SKM-1 treated with dmso at 0.1 percent for 144 hours (cell line): ENCODE measurements at regions not wholly inside any gene's neighbourhood (a gene's known extent, or its start where the extent isn't known, plus 50 kb on each side); places are given as distances from the start of the nearest gene placed in this dataset.
"Not testable (repeated sequence)": the region's sequence is repeated elsewhere in the genome, so short reads cannot be mapped to it uniquely, and the experiment has no call there.

Experiments used
- DNase-seq: peaks from one replicate; lab custom pipeline; 2025; ENCODE audit not compliant: unreplicated experiment; lab: John Stamatoyannopoulos, UW

- DNase-seq = no peak
Observed at GRCh38 chr4:104010722-104011121, 290.9 kb upstream of the TACR3 start.

- not testable (repeated sequence) for DNase-seq
Observed at GRCh38 chr4:104002318-104002717, 282.5 kb upstream of the TACR3 start.

GRCh38 chr4:103998756-103999155 lies 279.0 kb upstream of the TACR3 start:
- no peak for DNase-seq

- DNase-seq = no peak
Observed at GRCh38 chr4:103996637-103997036, 276.9 kb upstream of the TACR3 start.

GRCh38 chr4:103996064-103996463 lies 276.3 kb upstream of the TACR3 start:
- DNase-seq = no peak

GRCh38 chr4:103994059-103994458 lies 274.3 kb upstream of the TACR3 start:
- no peak for DNase-seq

GRCh38 chr4:103982454-103982853 lies 262.7 kb upstream of the TACR3 start:
- no peak for DNase-seq

- no peak for DNase-seq
Observed at GRCh38 chr4:103948244-103949018, 228.6 kb upstream of the TACR3 start.

- no peak for DNase-seq
Observed at GRCh38 chr4:103947617-103948016, 227.8 kb upstream of the TACR3 start.

GRCh38 chr4:103946621-103947268 lies 227.0 kb upstream of the TACR3 start:
- not testable (repeated sequence) for DNase-seq

- no peak for DNase-seq
Observed at GRCh38 chr4:103938488-103938887, 218.7 kb upstream of the TACR3 start.

GRCh38 chr4:103936653-103937145 lies 216.9 kb upstream of the TACR3 start:
- no peak for DNase-seq

- peak; percentile 8 for DNase-seq
Observed at GRCh38 chr4:103934178-103934789, 214.5 kb upstream of the TACR3 start.

- no peak for DNase-seq
Observed at GRCh38 chr4:103928370-103928769, 208.6 kb upstream of the TACR3 start.

GRCh38 chr4:103923551-103923950 lies 203.8 kb upstream of the TACR3 start:
- DNase-seq = no peak

GRCh38 chr4:103918214-103918613 lies 198.4 kb upstream of the TACR3 start:
- DNase-seq = no peak

- DNase-seq = no peak
Observed at GRCh38 chr4:103915224-103915869, 195.6 kb upstream of the TACR3 start.

- no peak for DNase-seq
Observed at GRCh38 chr4:103907414-103907813, 187.6 kb upstream of the TACR3 start.

GRCh38 chr4:103904123-103904522 lies 184.3 kb upstream of the TACR3 start:
- no peak for DNase-seq

- DNase-seq = no peak
Observed at GRCh38 chr4:103902730-103903129, 182.9 kb upstream of the TACR3 start.

- DNase-seq = no peak
Observed at GRCh38 chr4:103895876-103896465, 176.2 kb upstream of the TACR3 start.
